ENCODE measurements at regions not wholly inside any gene's neighbourhood (a gene's known extent, or its start where the extent isn't known, plus 50 kb on each side); places are given as distances from the start of the nearest gene placed in this dataset.
A peak's percentile ranks its signal among the peaks of the same experiment; 100 is the strongest.
"Not testable (repeated sequence)": the region's sequence is repeated elsewhere in the genome, so short reads cannot be mapped to it uniquely, and the experiment has no call there.

GRCh38 chr1:229859026-229859425 is 208.0 kb upstream of the GALNT2 start:
- DNase-seq (ENCODE audit: low spot score): no peak

- DNase-seq (ENCODE audit: low spot score): no peak
Measured at GRCh38 chr1:229860926-229861325, 206.1 kb upstream of the GALNT2 start.

- DNase-seq (ENCODE audit: low spot score): no peak
Measured at GRCh38 chr1:229862017-229862774, 204.8 kb upstream of the GALNT2 start.

GRCh38 chr1:229863651-229864545 is 203.1 kb upstream of the GALNT2 start:
- no peak for DNase-seq (ENCODE audit: low spot score)

- no peak for DNase-seq (ENCODE audit: low spot score)
Measured at GRCh38 chr1:229864686-229865230, 202.3 kb upstream of the GALNT2 start.

- DNase-seq (ENCODE audit: low spot score): not testable (repeated sequence)
Measured at GRCh38 chr1:229865321-229865720, 201.7 kb upstream of the GALNT2 start.

GRCh38 chr1:229867726-229868125 is 199.3 kb upstream of the GALNT2 start:
- no peak for DNase-seq (ENCODE audit: low spot score)

GRCh38 chr1:229869240-229869639 is 197.8 kb upstream of the GALNT2 start:
- no peak for DNase-seq (ENCODE audit: low spot score)

GRCh38 chr1:229869687-229870086 is 197.4 kb upstream of the GALNT2 start:
- no peak for DNase-seq (ENCODE audit: low spot score)

- no peak for DNase-seq (ENCODE audit: low spot score)
Measured at GRCh38 chr1:229870381-229870780, 196.7 kb upstream of the GALNT2 start.

GRCh38 chr1:229871078-229871676 is 195.9 kb upstream of the GALNT2 start:
- no peak for DNase-seq (ENCODE audit: low spot score)

- no peak for DNase-seq (ENCODE audit: low spot score)
Measured at GRCh38 chr1:229874136-229874535, 192.9 kb upstream of the GALNT2 start.

- DNase-seq (ENCODE audit: low spot score): no peak
Measured at GRCh38 chr1:229874609-229875008, 192.4 kb upstream of the GALNT2 start.

GRCh38 chr1:229875086-229875485 is 192.0 kb upstream of the GALNT2 start:
- no peak for DNase-seq (ENCODE audit: low spot score)

- peak; percentile 25 for DNase-seq (ENCODE audit: low spot score)
Measured at GRCh38 chr1:229879746-229880145, 187.3 kb upstream of the GALNT2 start.

GRCh38 chr1:229880271-229881170 is 186.5 kb upstream of the GALNT2 start:
- peak; percentile 31 for DNase-seq (ENCODE audit: low spot score)

- peak; percentile 28 for DNase-seq (ENCODE audit: low spot score)
Measured at GRCh38 chr1:229882621-229883020, 184.4 kb upstream of the GALNT2 start.

GRCh38 chr1:229883504-229884200 is 183.4 kb upstream of the GALNT2 start:
- peak; percentile 42 for DNase-seq (ENCODE audit: low spot score)

GRCh38 chr1:229884765-229885164 is 182.3 kb upstream of the GALNT2 start:
- DNase-seq (ENCODE audit: low spot score): peak; percentile 44
